HEK293 (cell line): ENCODE measurements at regions not wholly inside any gene's neighbourhood (a gene's known extent, or its start where the extent isn't known, plus 50 kb on each side); places are given as distances from the start of the nearest gene placed in this dataset.

Experiments
- CTCF ChIA-PET: fragments of 350-600 bp; formaldehyde crosslinking; extraction: SDS; loops from one replicate; lab custom pipeline; 2021; ENCODE audit warnings: antibody characterized with exemption; lab: Yijun Ruan, JAX
- POLR2A ChIA-PET: fragments of 300-600 bp; formaldehyde crosslinking; extraction: SDS; loops from one replicate; lab custom pipeline; 2020; ENCODE audit warnings: antibody characterized with exemption, inconsistent platforms; lab: Yijun Ruan, JAX
- H3K27ac ChIP-seq: fragments of 200-500 bp; sonication (Bioruptor generic); 2 replicates; pipeline ENCODE4 v1.5.1; 2014; ENCODE audit warnings: low read depth, low read length, control low read depth, inconsistent platforms; ENCODE audit errors: extremely low read depth
- H3K36me3 ChIP-seq, 2 experiments: fragments of 200-500 bp in 1 of 2; sonication (Bioruptor generic) in 1 of 2; 1 replicate in 1 of 2; 2 replicates in 1 of 2; pipeline ENCODE4 v1.5.1; 2014 to 2017; ENCODE audit warnings: inconsistent platforms in 2 of 2, low read length in 2 of 2; ENCODE audit not compliant: control insufficient read depth in 2 of 2, insufficient read depth in 1 of 2
- H3K4me1 ChIP-seq: fragments of 200-500 bp; sonication (Bioruptor generic); 2 replicates; pipeline ENCODE4 v1.5.1; 2014; ENCODE audit warnings: mild to moderate bottlenecking, low read length, inconsistent platforms; ENCODE audit not compliant: control insufficient read depth, insufficient read depth
- H3K4me3 ChIP-seq: 2 replicates; pipeline ENCODE4 v1.5.1; 2011; ENCODE audit warnings: low read depth, mild to moderate bottlenecking, control low read depth, low read length, moderate library complexity
- H3K9me3 ChIP-seq: fragments of 200-500 bp; sonication (Bioruptor generic); 2 replicates; pipeline ENCODE4 v1.5.1; 2014; ENCODE audit warnings: low read depth, low read length, inconsistent platforms; ENCODE audit not compliant: control insufficient read depth, insufficient read depth
- GLIS2 ChIP-seq: fragments of 450-650 bp; formaldehyde crosslinking; IDR thresholded peaks from 2 replicates; pipeline ENCODE4 v1.5.1; 2016; ENCODE audit warnings: missing biosample characterization, missing genetic modification characterization
- KLF1 ChIP-seq: fragments of 450-650 bp; formaldehyde crosslinking; IDR thresholded peaks from 2 replicates; pipeline ENCODE4 v1.5.1; 2016; ENCODE audit warnings: missing biosample characterization, missing genetic modification characterization
- KLF10 ChIP-seq: fragments of 450-650 bp; IDR thresholded peaks from 2 replicates; pipeline ENCODE4 v1.5.1; 2018; ENCODE audit warnings: missing biosample characterization, mild to moderate bottlenecking, missing genetic modification characterization
- PATZ1 ChIP-seq: fragments of 450-650 bp; formaldehyde crosslinking; IDR thresholded peaks from 2 replicates; pipeline ENCODE4 v1.5.1; 2016; ENCODE audit warnings: missing biosample characterization, missing genetic modification characterization
- ZBTB20 ChIP-seq: fragments of 450-650 bp; formaldehyde crosslinking; IDR thresholded peaks from 2 replicates; pipeline ENCODE4 v1.5.1; 2016; ENCODE audit warnings: missing biosample characterization, missing genetic modification characterization
- ZBTB26 ChIP-seq: fragments of 450-650 bp; formaldehyde crosslinking; optimal IDR thresholded peaks from 2 replicates; pipeline ENCODE3; 2016; ENCODE audit warnings: missing biosample characterization, mild to moderate bottlenecking, missing genetic modification characterization
- ZFP3 ChIP-seq: fragments of 450-650 bp; formaldehyde crosslinking; IDR thresholded peaks from 2 replicates; pipeline ENCODE4 v1.5.1; 2016; ENCODE audit warnings: low read depth, missing biosample characterization, missing genetic modification characterization
- ZNF133 ChIP-seq: fragments of 450-650 bp; formaldehyde crosslinking; IDR thresholded peaks from 2 replicates; pipeline ENCODE4 v1.5.1; 2016; ENCODE audit warnings: missing biosample characterization, missing genetic modification characterization
- ZNF155 ChIP-seq: fragments of 450-650 bp; formaldehyde crosslinking; IDR thresholded peaks from 2 replicates; pipeline ENCODE4 v1.5.1; 2016; ENCODE audit warnings: missing biosample characterization, missing genetic modification characterization
- ZNF169 ChIP-seq: fragments of 450-650 bp; formaldehyde crosslinking; IDR thresholded peaks from 2 replicates; pipeline ENCODE4 v1.5.1; 2016; ENCODE audit warnings: missing biosample characterization, missing genetic modification characterization
- ZNF184 ChIP-seq: fragments of 450-650 bp; IDR thresholded peaks from 2 replicates; pipeline ENCODE4 v1.5.1; 2018; ENCODE audit warnings: missing biosample characterization, mild to moderate bottlenecking, missing genetic modification characterization
- ZNF23 ChIP-seq: fragments of 450-650 bp; formaldehyde crosslinking; IDR thresholded peaks from 2 replicates; pipeline ENCODE4 v1.5.1; 2016; ENCODE audit warnings: missing biosample characterization, missing genetic modification characterization, borderline replicate concordance
- ZNF248 ChIP-seq: fragments of 450-650 bp; formaldehyde crosslinking; IDR thresholded peaks from 2 replicates; pipeline ENCODE4 v1.5.1; 2017; ENCODE audit warnings: missing biosample characterization, missing genetic modification characterization
- ZNF501 ChIP-seq: fragments of 450-650 bp; formaldehyde crosslinking; IDR thresholded peaks from 2 replicates; pipeline ENCODE4 v1.5.1; 2016; ENCODE audit warnings: missing biosample characterization, missing genetic modification characterization
- ZNF560 ChIP-seq: fragments of 450-650 bp; formaldehyde crosslinking; IDR thresholded peaks from 2 replicates; pipeline ENCODE4 v1.5.1; 2017; ENCODE audit warnings: missing biosample characterization, missing genetic modification characterization, borderline replicate concordance
- ZNF561 ChIP-seq: fragments of 450-650 bp; IDR thresholded peaks from 2 replicates; pipeline ENCODE4 v1.5.1; 2018; ENCODE audit warnings: missing biosample characterization, missing genetic modification characterization, borderline replicate concordance
- ZNF629 ChIP-seq: fragments of 450-650 bp; formaldehyde crosslinking; IDR thresholded peaks from 2 replicates; pipeline ENCODE4 v1.5.1; 2017; ENCODE audit warnings: missing biosample characterization, missing genetic modification characterization
- ZNF660 ChIP-seq: fragments of 450-650 bp; IDR thresholded peaks from 2 replicates; pipeline ENCODE4 v1.5.1; 2018; ENCODE audit warnings: missing biosample characterization, mild to moderate bottlenecking, missing genetic modification characterization
- ZNF707 ChIP-seq: fragments of 450-650 bp; formaldehyde crosslinking; IDR thresholded peaks from 2 replicates; pipeline ENCODE4 v1.5.1; 2016; ENCODE audit warnings: missing biosample characterization, missing genetic modification characterization
- ZNF747 ChIP-seq: fragments of 450-650 bp; formaldehyde crosslinking; IDR thresholded peaks from 2 replicates; pipeline ENCODE4 v1.5.1; 2016; ENCODE audit warnings: missing biosample characterization, missing genetic modification characterization
- ZNF837 ChIP-seq: fragments of 450-650 bp; formaldehyde crosslinking; IDR thresholded peaks from 2 replicates; pipeline ENCODE4 v1.5.1; 2016; ENCODE audit warnings: missing biosample characterization, missing genetic modification characterization
- TF ChIP-seq, protein P1 (sequence below): fragments of 450-650 bp; formaldehyde crosslinking; IDR thresholded peaks from 2 replicates; pipeline ENCODE4 v1.5.1; 2016; ENCODE audit warnings: missing biosample characterization, missing genetic modification characterization
- TF ChIP-seq, protein P2 (sequence below): fragments of 450-650 bp; formaldehyde crosslinking; IDR thresholded peaks from 2 replicates; pipeline ENCODE4 v1.5.1; 2016; ENCODE audit warnings: missing biosample characterization, missing genetic modification characterization

DNA sequence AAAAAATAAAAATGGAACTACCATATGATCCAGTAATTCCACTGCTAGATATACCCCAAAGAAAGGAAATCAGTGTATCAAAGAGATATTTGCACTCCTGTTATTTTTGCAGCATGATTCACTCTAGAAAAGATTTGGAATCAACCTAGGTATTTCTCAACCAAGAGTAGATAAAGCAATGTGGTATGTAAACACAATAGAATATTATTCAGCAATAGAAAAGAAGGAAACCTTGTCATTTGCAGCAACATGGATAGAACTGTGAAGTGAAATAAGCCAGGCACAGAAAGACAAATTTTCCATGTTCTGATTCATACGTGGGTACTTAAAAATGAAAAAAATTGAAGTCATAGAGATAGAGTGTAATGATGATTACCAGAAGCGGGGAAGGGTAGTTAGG is 362.3 kb upstream of the EPHA5 start:
- Histone ChIP-seq H3K4me1 (no peaks in the 10 kb centered on the region), H3K4me3 (no peak overlapping the region)
- CTCF ChIA-PET = no interaction called here
- no peak for TF ChIP-seq ZNF501 (tag by site-specific recombination)
- TF ChIP-seq ZNF560 = no peak
- no peak for TF ChIP-seq GLIS2
- no peak for TF ChIP-seq ZNF248
- TF ChIP-seq KLF1 = no peak
- TF ChIP-seq, protein P1, sequence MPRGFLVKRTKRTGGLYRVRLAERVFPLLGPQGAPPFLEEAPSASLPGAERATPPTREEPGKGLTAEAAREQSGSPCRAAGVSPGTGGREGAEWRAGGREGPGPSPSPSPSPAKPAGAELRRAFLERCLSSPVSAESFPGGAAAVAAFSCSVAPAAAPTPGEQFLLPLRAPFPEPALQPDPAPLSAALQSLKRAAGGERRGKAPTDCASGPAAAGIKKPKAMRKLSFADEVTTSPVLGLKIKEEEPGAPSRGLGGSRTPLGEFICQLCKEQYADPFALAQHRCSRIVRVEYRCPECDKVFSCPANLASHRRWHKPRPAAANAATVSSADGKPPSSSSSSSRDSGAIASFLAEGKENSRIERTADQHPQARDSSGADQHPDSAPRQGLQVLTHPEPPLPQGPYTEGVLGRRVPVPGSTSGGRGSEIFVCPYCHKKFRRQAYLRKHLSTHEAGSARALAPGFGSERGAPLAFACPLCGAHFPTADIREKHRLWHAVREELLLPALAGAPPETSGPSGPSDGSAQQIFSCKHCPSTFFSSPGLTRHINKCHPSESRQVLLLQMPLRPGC (tag by site-specific recombination) = no peak
- TF ChIP-seq ZNF184 = no peak
- TF ChIP-seq ZNF169 (tag by site-specific recombination) = no peak
- TF ChIP-seq, all 188 proteins: peak for 0
- no peak overlapping the region for H3K27ac ChIP-seq
- no peaks in the 10 kb centered on the region for H3K36me3 ChIP-seq
- POLR2A ChIA-PET = no interaction called here
- H3K9me3 ChIP-seq = no peaks in the 10 kb centered on the region

DNA sequence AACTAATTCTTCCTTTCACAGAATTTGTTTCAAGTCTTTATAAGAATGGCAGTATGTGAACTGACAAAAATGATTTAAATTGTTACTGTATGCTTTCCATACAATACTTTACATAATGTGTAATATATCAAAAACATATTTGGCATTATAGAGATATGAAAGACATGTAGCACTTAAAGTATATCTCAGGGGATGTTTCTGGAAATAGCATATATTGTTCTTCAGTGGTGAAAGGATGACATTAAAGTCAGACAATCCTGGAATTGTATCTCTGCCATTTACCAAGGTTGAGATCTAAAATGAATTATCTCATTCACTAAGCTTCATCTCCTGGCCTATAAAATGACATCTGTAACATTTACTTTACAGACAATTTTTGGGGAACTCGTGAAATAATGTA is 358.4 kb upstream of the EPHA5 start:
- POLR2A ChIA-PET = no interaction called here
- Histone ChIP-seq H3K4me1 (no peaks in the 10 kb centered on the region), H3K4me3 (no peak overlapping the region), H3K9me3 (no peaks in the 10 kb centered on the region), H3K36me3 (no peaks in the 10 kb centered on the region), H3K27ac (no peak overlapping the region)
- CTCF ChIA-PET = no interaction called here
- TF ChIP-seq ZNF837 (tag by site-specific recombination) = no peak
- no peak for TF ChIP-seq ZNF23 (tag by site-specific recombination)
- TF ChIP-seq ZNF561 (tag by site-specific recombination) = no peak
- TF ChIP-seq ZNF133 (tag by site-specific recombination) = no peak
- TF ChIP-seq ZNF629 = no peak
- TF ChIP-seq ZNF660 (tag by site-specific recombination) = no peak
- TF ChIP-seq ZFP3 = no peak
- TF ChIP-seq ZNF707 (tag by site-specific recombination) = no peak
- TF ChIP-seq, protein P2, sequence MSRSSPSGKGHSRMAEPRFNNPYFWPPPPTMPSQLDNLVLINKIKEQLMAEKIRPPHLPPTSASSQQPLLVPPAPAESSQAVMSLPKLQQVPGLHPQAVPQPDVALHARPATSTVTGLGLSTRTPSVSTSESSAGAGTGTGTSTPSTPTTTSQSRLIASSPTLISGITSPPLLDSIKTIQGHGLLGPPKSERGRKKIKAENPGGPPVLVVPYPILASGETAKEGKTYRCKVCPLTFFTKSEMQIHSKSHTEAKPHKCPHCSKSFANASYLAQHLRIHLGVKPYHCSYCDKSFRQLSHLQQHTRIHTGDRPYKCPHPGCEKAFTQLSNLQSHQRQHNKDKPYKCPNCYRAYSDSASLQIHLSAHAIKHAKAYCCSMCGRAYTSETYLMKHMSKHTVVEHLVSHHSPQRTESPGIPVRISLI (tag by site-specific recombination) = no peak
- no peak for TF ChIP-seq ZBTB20
- no peak for TF ChIP-seq ZBTB26 (tag by site-specific recombination)
- no peak for TF ChIP-seq ZNF747
- TF ChIP-seq KLF10 (tag by site-specific recombination) = no peak
- no peak for TF ChIP-seq ZNF155 (tag by site-specific recombination)
- TF ChIP-seq PATZ1 = no peak
